ENCODE measurements at regions not wholly inside any gene's neighbourhood (a gene's known extent, or its start where the extent isn't known, plus 50 kb on each side); places are given as distances from the start of the nearest gene placed in this dataset.

GRCh38 chr12:58363971-58364370, 422.6 kb downstream of the ATP23 start:
- Histone ChIP-seq H3K4me1 (ENCODE audit: control insufficient read depth in 1 of 2, insufficient read depth in 2 of 2, low read depth in 1 of 2, low read length in 1 of 2) (peaks cover 0 to 18% of the 10 kb centered on the region in 2 experiments; a peak in 3 of 4 replicates), H3K36me3 (replicated peaks in 1 of 2; ENCODE audit: control insufficient read depth in 1 of 2, insufficient read depth in 2 of 2, low read length in 1 of 2) (no peaks in the 10 kb centered on the region), H2AFZ (ENCODE audit: low read depth) (no peak overlapping the region), H3K9me2 (no peaks in the 10 kb centered on the region), H3F3A (replicated peaks; ENCODE audit: insufficient read depth) (peaks cover 13% of the 10 kb centered on the region), H4K20me1 (ENCODE audit: insufficient read depth) (no peaks in the 10 kb centered on the region), H3K9me3 (no peaks in the 10 kb centered on the region), H3K27ac (ENCODE audit: low read depth in 2 of 2, low read length in 1 of 2) (peak overlapping the region in 1 of 2 experiments; percentile 89; a peak in 2 of 4 replicates), H3K4me2 (peak overlapping the region; percentile 15; the same call in 1 of the 2 replicates), H3K4me3 (ENCODE audit: low read depth in 2 of 2, low read length in 1 of 2) (no peak overlapping the region), H3K27me3 (ENCODE audit: insufficient read depth) (no peaks in the 10 kb centered on the region; the same call in 1 of the 2 replicates), H3K9ac (peak overlapping the region; percentile 14; the same call in 1 of the 2 replicates), H3K79me2 (ENCODE audit: insufficient read depth) (no peaks in the 10 kb centered on the region)
- ChIA-PET CTCF (interaction anchor here (1.9 kb wide), 1 partner anchor 17 kb away, joined by 4 read pairs; no protein-coding TSS in a partner anchor), POLR2A (no interaction called here)
- no peak for TF ChIP-seq USF1 (IDR thresholded peaks at IDR 0.05; ENCODE audit: borderline replicate concordance, low read depth)
- no peak for TF ChIP-seq EP300 (IDR thresholded peaks at IDR 0.05; ENCODE audit: borderline replicate concordance in 1 of 2, low read depth in 1 of 2, low read length in 1 of 2)
- no peak for TF ChIP-seq RFX5 (IDR thresholded peaks at IDR 0.05; ENCODE audit: low read length)
- no peak for TF ChIP-seq REST (IDR thresholded peaks at IDR 0.05; ENCODE audit: low read depth, low read length)
- TF ChIP-seq POLR2AphosphoS5 (IDR thresholded peaks at IDR 0.05; ENCODE audit: low read depth, low read length) = no peak
- TF ChIP-seq MXI1 (IDR thresholded peaks at IDR 0.05; ENCODE audit: low read depth, low read length) = no peak
- no peak for TF ChIP-seq IRF3 (IDR thresholded peaks at IDR 0.05; ENCODE audit: low read depth, low read length)
- TF ChIP-seq NRF1 (IDR thresholded peaks at IDR 0.05; ENCODE audit: low read depth, low read length) = no peak
- TF ChIP-seq RXRA (IDR thresholded peaks at IDR 0.05; ENCODE audit: borderline replicate concordance, low read depth) = no peak
- no peak for TF ChIP-seq TAF1 (IDR thresholded peaks at IDR 0.05; ENCODE audit: borderline replicate concordance, low read depth, low read length)
- TF ChIP-seq SMC3 (IDR thresholded peaks at IDR 0.05; ENCODE audit: low read depth, low read length) = no peak
- TF ChIP-seq TEAD4 (IDR thresholded peaks at IDR 0.05; ENCODE audit: borderline replicate concordance, insufficient read depth) = no peak
- TF ChIP-seq RCOR1 (IDR thresholded peaks at IDR 0.05; ENCODE audit: low read length) = no peak
- DNase-seq = no peak
